Stomach (tissue), 4 donors: ENCODE measurements at regions not wholly inside any gene's neighbourhood (a gene's known extent, or its start where the extent isn't known, plus 50 kb on each side); places are given as distances from the start of the nearest gene placed in this dataset.

ENCODE experiments used
- EP300 ChIP-seq: sonication (generic); formaldehyde crosslinking; IDR thresholded peaks from one replicate; pipeline ENCODE4 v1.6.1; 2017; ENCODE audit warnings: antibody characterized with exemption
- POLR2A ChIP-seq, 4 donors: fragments of 450-650 bp; IDR thresholded peaks; one replicate each; pipeline ENCODE4 v1.6.1; 2016; ENCODE audit warnings: antibody characterized with exemption in 4 of 4, control low read depth in 2 of 4, mild to moderate bottlenecking in 1 of 4, moderate library complexity in 1 of 4
- POLR2AphosphoS5 ChIP-seq, 3 donors: sonication (generic); formaldehyde crosslinking; IDR thresholded peaks; one replicate each; pipeline ENCODE4 v1.6.1; 2016; ENCODE audit warnings: antibody characterized with exemption in 3 of 3
- TF ChIP-seq, protein P1 (sequence below), 7 experiments: fragments of 450-650 bp in 4 of 7; fragments of 200-600 bp in 3 of 7; sonication (generic) in 3 of 7; IDR thresholded peaks; one replicate each; pipeline ENCODE4 v1.5.1; 2016 to 2019; ENCODE audit warnings: antibody characterized with exemption in 7 of 7, control low read depth in 2 of 7, mild to moderate bottlenecking in 1 of 7

GRCh38 chr2:101566632-101567228 is 91.8 kb upstream of the RFX8 start:
- TF ChIP-seq POLR2AphosphoS5 (IDR thresholded peaks at IDR 0.05) (no peak), POLR2A (IDR thresholded peaks at IDR 0.05) (no peak), EP300 (no peak)
- TF ChIP-seq, protein P1, sequence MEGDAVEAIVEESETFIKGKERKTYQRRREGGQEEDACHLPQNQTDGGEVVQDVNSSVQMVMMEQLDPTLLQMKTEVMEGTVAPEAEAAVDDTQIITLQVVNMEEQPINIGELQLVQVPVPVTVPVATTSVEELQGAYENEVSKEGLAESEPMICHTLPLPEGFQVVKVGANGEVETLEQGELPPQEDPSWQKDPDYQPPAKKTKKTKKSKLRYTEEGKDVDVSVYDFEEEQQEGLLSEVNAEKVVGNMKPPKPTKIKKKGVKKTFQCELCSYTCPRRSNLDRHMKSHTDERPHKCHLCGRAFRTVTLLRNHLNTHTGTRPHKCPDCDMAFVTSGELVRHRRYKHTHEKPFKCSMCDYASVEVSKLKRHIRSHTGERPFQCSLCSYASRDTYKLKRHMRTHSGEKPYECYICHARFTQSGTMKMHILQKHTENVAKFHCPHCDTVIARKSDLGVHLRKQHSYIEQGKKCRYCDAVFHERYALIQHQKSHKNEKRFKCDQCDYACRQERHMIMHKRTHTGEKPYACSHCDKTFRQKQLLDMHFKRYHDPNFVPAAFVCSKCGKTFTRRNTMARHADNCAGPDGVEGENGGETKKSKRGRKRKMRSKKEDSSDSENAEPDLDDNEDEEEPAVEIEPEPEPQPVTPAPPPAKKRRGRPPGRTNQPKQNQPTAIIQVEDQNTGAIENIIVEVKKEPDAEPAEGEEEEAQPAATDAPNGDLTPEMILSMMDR (IDR thresholded peaks at IDR 0.05): no peak
